GM18520 (cell line): ENCODE measurements at regions not wholly inside any gene's neighbourhood (a gene's known extent, or its start where the extent isn't known, plus 50 kb on each side); places are given as distances from the start of the nearest gene placed in this dataset.

Experiments
- ATAC-seq: cut with Tn5 transposase; IDR thresholded peaks from one replicate; pipeline ENCODE4 v1.9.1; 2021; ENCODE audit not compliant: unreplicated experiment

GRCh38 chr5:161134956-161135355 lies 282.9 kb upstream of the ATP10B start:
- no peak for ATAC-seq

DNA sequence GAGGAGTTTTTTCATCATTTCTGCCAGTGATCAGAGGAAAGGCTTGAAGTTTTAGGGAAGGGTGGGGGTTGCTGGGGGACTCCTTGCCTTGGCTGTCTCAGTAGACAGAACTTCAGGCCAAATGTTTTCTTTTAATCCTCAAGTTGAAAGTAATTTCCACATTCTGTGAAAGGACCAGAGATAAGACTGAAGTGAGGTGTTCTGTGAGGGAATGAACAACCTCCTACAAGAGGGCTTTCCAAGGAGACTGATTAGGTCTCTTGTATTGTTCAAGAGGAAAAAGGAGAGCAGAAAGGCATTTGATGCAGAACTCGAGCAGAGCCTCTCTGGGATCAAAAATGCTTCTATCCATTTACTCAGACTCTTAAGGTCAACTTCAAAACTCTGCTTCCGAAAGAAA lies 282.1 kb upstream of the ATP10B start:
- ATAC-seq: no peak

GRCh38 chr5:161115941-161116340 lies 263.9 kb upstream of the ATP10B start:
- ATAC-seq: no peak

DNA sequence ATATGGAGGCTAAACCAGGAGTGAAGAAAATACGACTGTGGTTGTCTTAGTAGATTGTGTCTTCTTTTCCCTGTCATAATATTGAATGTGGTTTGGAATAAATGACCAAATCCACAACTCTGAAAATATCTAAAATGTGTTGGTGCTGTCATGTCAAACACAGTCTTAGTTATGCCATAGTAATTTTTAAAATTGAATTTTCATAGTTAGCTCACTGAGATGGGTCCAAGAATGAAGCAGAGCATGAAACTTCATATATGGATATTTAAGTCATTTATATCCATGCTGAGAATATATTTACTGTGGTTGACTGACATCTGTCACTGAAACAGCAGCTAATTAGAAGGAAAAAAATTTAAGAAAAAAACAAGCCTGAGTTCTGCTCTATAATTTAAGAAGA lies 260.4 kb upstream of the ATP10B start:
- ATAC-seq: no peak

- no peak for ATAC-seq
These were observed 253.5 kb upstream of the ATP10B start for GRCh38 chr5:161105525-161105924.

GRCh38 chr5:161098516-161098915 lies 246.5 kb upstream of the ATP10B start:
- ATAC-seq: no peak

DNA sequence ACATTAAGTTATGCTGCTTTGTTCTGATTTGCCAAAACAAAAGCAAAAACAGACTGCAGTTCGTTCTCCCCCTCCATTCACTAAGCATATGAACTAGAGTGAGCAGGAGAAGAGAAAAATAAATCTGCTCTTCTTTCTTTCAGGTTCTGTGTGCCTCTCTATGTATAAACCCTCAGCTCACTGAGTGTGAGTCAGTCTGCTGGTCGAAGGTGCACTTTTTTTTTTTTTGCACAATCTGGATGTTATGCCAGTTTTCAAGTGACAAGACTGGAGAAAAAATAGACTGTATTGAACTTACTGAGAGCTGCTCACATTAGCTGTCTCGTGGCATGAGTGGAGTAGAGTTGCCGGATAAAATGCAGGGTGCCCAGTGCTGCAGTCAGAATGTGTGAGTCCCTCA lies 244.6 kb upstream of the ATP10B start:
- no peak for ATAC-seq

GRCh38 chr5:161095953-161096352 lies 243.9 kb upstream of the ATP10B start:
- ATAC-seq: no peak

DNA sequence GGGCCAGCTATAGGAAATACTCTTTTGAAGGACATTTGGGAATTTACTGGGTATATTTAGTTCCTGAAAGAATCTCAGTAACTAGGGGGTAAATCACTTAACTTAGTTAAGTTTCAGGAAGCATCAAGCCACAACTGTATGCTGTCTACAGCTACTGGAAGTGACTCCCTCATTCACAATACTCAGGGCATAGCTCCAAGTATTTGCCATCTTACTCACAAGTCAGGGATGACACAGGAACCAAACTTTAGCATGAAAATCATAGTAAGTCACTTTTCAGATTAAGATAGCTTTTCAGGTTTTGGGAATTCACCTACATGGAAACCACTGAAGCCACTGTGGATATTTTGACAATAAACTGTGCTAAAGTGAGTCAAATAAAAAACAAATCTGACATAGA lies 242.4 kb upstream of the ATP10B start:
- ATAC-seq: no peak

DNA sequence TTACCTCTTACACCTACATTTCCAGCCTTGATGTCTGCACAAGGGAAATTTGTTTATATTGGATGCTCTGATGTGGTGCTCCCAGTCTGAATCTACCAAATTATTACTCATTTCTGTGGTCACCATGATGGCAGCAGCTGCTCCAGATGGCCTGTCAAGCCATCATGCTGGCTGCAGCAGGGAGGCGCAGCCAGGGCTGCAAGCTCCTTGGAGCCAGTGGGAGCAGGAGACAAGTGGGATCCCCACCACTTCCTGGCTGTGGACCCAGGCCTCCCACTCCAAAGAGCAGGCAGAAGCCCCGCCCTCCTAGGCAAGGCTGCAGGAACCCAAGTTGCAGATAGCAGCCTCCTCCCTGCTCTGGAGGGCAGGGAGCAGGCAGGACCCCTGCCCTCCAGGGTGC lies 241.1 kb upstream of the ATP10B start:
- ATAC-seq: no peak

DNA sequence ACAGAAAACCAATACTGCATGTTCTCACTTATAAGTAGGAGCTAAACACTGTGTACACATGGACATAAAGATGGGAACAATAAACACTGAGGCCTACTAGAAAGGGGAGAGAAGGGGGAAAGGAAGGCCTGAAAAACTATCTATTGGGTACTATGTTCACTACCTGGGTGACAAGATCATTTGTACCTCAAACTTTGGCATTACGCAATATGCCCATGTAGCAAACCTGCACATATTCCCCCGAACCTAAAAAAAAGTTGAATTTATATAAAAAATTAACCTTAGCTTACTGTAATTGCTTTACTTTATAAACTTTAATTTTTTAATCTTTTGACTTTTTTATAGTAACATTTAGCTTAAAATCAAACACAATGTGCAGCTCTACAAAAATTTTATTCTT lies 237.6 kb upstream of the ATP10B start:
- no peak for ATAC-seq

DNA sequence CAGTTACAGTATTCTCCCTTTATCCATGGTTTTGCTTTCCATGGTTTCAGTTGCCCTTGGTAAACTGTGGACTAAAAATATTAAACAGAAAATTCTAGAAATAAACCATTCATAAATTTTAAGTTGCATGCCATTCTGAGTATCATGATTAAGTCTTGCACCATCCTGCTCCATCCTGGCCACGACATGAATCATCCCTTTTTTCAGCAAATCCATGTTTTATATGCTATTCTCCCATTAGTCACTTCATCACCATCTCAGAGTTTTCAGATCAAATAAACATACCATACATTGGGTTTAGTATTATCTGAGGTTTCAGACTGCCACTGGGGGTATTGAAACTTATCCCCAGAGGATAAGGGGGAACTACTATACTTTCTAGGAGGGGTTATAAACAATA lies 234.4 kb upstream of the ATP10B start:
- ATAC-seq: no peak

DNA sequence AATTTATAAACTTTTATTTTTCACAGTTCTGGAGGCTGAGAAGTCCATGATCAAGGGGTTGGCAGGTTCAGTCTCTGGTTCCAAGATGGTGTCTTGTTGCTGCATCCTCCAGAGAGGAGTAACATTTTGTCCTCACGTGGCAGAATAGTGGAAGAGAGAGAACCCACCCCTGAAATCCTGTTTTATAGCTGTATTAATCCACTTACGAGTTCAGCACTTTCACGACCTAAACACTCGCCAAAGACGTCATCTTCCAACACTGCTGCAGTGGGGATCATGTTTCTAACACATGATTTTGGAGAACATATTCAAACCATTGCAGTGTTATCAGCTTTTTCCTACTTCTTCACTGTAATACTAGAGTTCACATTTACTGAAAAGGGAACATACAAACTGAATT lies 233.0 kb upstream of the ATP10B start:
- no peak for ATAC-seq

- no peak for ATAC-seq
These were observed 232.1 kb upstream of the ATP10B start for GRCh38 chr5:161084115-161084514.

DNA sequence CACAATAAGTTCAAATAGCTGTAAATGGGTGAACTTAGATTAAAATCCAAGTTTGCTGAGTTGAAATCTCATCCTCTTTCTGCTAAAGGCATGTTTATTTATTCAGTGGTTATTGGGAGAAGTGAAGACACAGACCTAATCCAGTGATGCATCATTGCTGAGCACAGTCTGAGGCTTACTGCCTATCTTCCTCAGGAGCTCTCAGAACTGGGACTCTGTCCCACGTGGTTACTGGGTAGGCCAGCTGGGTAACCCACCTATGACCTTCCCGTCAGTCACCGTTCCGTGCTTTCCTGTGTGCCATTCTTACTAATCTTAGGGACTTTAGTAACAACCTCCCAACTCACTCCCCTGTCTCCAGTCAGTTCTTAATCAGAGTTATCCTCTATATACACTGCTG lies 226.8 kb upstream of the ATP10B start:
- ATAC-seq: no peak

DNA sequence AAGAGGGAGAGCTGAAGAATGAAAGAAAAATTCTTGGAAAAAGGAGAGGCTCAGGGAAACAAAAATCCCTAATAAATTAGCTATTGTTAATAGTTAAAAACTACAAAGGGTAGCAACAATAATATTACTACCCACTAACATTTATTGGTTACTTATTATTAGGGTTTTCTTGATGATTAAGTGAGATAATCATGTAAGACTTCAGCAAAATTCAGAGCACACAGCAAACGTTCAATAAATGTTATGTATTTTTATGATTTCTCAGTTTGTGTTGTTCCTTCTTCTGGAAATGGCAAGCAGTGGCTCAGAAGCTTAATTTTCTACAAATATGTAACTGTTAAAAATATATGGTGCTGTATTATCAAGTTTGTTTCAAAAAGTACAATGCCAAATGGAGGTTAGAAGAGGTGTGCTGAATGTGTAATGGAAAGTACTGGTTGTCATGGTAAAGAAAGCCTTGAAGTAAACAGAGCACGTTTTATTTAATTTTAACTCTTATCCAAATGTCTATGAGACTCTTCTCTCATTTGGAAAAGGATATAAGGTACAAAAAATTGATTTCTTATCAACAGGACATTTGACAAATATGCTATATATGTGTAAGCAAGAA lies 226.0 kb upstream of the ATP10B start:
- no peak for ATAC-seq

DNA sequence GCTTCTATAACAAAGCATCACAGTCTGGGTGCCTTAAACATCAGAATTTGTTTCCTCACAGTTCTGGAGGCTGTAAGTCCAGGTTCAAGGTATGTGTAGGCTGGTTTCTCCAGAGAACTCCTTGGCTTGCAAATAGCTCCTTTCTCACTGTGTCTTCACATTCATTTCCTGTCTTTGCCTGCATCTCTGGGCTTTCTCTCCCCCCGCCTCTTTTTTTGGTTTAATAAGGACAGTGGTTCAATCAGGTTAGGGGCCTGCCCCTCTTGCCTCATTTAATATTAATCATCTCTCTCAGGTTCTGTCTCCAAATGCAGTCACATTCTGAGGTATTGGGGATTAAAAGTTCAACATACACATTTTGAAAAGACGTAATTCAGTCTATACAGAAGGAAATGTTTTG lies 225.5 kb upstream of the ATP10B start:
- no peak for ATAC-seq

DNA sequence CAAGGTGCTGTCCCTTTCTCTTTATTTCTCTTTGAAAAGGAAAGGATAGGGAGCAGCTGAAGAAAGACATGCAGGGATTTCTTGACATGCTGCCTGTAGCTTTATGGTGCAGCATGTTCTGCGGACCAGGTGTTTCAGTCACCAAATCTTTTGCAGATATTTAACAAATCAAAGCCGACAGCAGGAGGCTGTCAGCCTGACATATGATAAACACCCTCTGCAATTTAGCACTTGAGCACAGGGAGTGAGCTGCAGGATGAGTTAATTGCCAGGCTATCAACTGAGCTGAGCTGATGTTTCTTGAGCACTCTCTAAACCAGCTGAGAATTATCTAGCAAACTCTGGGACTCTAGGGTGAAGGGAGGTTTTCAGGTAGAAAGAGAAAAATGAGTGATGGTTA lies 212.8 kb upstream of the ATP10B start:
- no peak for ATAC-seq

DNA sequence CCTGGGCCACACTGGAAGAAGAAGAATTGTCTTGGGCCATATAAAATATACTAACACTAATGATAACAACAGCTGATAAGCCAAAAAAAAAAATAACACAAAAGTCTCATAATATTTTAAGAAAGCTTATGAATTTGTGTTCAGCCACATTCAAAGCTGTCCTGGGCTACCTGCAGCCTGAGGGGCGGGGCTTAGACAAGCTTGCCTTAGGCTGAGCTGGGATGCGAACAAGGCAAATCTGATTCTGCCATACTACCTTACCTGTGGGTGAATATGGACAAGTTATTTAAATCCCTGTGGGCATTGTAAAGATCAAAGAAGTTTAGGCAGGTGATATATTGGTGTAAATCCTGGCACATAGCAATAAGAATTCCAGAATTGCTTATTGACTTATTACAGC lies 212.3 kb upstream of the ATP10B start:
- ATAC-seq: no peak

DNA sequence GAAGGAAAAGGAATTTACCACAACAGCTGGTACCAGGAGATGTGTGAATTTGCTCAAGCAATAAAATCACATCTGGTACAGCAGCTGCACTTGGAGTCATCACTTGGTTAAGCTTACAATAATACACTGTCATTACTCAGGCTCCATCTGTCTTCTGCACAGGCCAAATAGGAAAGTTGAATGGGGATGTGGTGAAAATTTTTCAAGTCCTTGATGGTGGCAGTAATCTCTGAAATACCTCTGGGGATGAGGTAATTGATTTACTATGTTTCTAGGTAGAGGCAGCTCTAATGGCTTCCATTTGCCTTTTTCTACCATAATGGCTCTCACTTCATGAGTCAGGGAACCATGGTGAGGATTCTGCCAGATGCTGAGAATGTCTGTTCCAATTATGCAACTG lies 206.8 kb upstream of the ATP10B start:
- no peak for ATAC-seq

- ATAC-seq: no peak
These were observed 200.0 kb upstream of the ATP10B start for GRCh38 chr5:161051920-161052500.

GRCh38 chr5:161047024-161047423 lies 195.0 kb upstream of the ATP10B start:
- no peak for ATAC-seq

GRCh38 chr5:161042862-161043261 lies 190.9 kb upstream of the ATP10B start:
- ATAC-seq: no peak
